ENCODE measurements at regions not wholly inside any gene's neighbourhood (a gene's known extent, or its start where the extent isn't known, plus 50 kb on each side); places are given as distances from the start of the nearest gene placed in this dataset.

GRCh38 chr7:25813381-25813780 is 338.6 kb upstream of the NFE2L3 start:
- DNase-seq (ENCODE audit: extremely low read depth, low read depth): no peak
- no peak overlapping the region for H3K4me3 ChIP-seq (replicated peaks; ENCODE audit: low read depth, low read length)
- no peak for TF ChIP-seq CTCF (IDR thresholded peaks at IDR 0.05; ENCODE audit: low read depth, low read length, missing control alignments)

- no peak overlapping the region for H3K4me3 ChIP-seq (replicated peaks; ENCODE audit: low read depth, low read length)
- no peak for TF ChIP-seq CTCF (IDR thresholded peaks at IDR 0.05; ENCODE audit: low read depth, low read length, missing control alignments)
- no peak for DNase-seq (ENCODE audit: extremely low read depth, low read depth)
Observed at GRCh38 chr7:25815711-25816110, 336.3 kb upstream of the NFE2L3 start.

- peak; percentile 50 for TF ChIP-seq CTCF (IDR thresholded peaks at IDR 0.05; ENCODE audit: low read depth, low read length, missing control alignments)
- no peak for DNase-seq (ENCODE audit: extremely low read depth, low read depth)
- no peak overlapping the region for H3K4me3 ChIP-seq (replicated peaks; ENCODE audit: low read depth, low read length)
Observed at GRCh38 chr7:25820432-25821040, 331.5 kb upstream of the NFE2L3 start.

GRCh38 chr7:25821225-25821624 is 330.8 kb upstream of the NFE2L3 start:
- H3K4me3 ChIP-seq (replicated peaks; ENCODE audit: low read depth, low read length): no peak overlapping the region
- no peak for TF ChIP-seq CTCF (IDR thresholded peaks at IDR 0.05; ENCODE audit: low read depth, low read length, missing control alignments)
- no peak for DNase-seq (ENCODE audit: extremely low read depth, low read depth)

GRCh38 chr7:25822823-25823222 is 329.2 kb upstream of the NFE2L3 start:
- no peak overlapping the region for H3K4me3 ChIP-seq (replicated peaks; ENCODE audit: low read depth, low read length)
- DNase-seq (ENCODE audit: extremely low read depth, low read depth): no peak
- no peak for TF ChIP-seq CTCF (IDR thresholded peaks at IDR 0.05; ENCODE audit: low read depth, low read length, missing control alignments)

- TF ChIP-seq CTCF (IDR thresholded peaks at IDR 0.05; ENCODE audit: low read depth, low read length, missing control alignments): no peak
- no peak for DNase-seq (ENCODE audit: extremely low read depth, low read depth)
- no peak overlapping the region for H3K4me3 ChIP-seq (replicated peaks; ENCODE audit: low read depth, low read length)
Observed at GRCh38 chr7:25823571-25823970, 328.4 kb upstream of the NFE2L3 start.

GRCh38 chr7:25828468-25828867 is 323.5 kb upstream of the NFE2L3 start:
- no peak overlapping the region for H3K4me3 ChIP-seq (replicated peaks; ENCODE audit: low read depth, low read length)
- DNase-seq (ENCODE audit: extremely low read depth, low read depth): no peak
- no peak for TF ChIP-seq CTCF (IDR thresholded peaks at IDR 0.05; ENCODE audit: low read depth, low read length, missing control alignments)
